Stimulated activated CD8-positive, alpha-beta memory T cell treated with anti-CD3 and anti-CD28 coated beads, Interleukin-12 subunit alpha, Interleukin-12 subunit beta, amount 100 ng/mL, for 1 hour (primary cell): ENCODE measurements at regions not wholly inside any gene's neighbourhood (a gene's known extent, or its start where the extent isn't known, plus 50 kb on each side); places are given as distances from the start of the nearest gene placed in this dataset.
"Not testable (repeated sequence)": the region's sequence is repeated elsewhere in the genome, so short reads cannot be mapped to it uniquely, and the experiment has no call there.

Experiments used
- DNase-seq: peaks from one replicate; pipeline ENCODE4 v3.0.0-alpha.2; 2020; ENCODE audit warnings: low read depth

DNA sequence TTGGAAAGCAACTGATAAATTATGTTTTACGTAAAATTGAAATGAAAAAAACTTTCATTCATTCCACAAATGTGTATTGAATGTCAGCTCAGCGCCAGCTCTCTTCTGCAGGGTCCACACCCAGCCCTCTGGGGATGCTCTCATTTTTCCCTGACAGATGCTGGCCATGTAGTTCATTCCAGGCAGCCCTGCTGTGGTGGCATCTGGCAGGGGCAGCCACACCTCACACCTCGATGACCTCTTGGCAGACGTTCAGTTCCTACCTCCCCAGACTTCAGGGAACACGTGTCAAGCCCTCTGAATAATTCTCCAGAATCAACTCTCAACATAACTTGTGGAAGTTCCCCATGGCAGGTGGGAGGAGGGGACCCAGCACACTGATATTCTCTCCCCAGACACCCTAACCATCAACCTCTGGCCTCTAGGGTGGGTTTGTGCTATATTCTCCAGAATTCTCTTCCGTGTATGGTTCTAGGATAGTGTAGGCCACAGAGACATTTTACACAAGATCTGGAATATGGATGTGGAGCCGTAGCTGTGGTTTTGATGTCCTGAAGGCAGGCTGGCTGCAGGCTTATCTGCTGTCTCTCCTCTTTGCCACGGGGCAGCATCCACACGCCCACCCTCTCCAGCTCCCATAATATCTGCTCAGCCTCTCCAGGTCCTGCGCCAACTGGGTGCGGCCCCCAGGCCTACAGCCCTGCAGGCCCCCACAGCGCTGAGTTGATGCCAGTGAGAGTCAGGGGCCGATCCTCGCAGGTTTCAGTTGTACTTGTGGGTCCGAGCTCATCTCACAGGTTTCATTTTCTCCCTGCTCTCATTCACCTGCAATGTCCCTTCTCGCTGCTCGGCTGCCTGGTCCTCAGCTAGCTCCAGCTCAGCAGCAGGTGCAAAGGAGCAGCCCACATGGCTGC lies 175.8 kb upstream of the ARID1B start:
- DNase-seq: no peak

- DNase-seq: no peak
Measured at GRCh38 chr6:156600678-156601077, 176.5 kb upstream of the ARID1B start.

DNA sequence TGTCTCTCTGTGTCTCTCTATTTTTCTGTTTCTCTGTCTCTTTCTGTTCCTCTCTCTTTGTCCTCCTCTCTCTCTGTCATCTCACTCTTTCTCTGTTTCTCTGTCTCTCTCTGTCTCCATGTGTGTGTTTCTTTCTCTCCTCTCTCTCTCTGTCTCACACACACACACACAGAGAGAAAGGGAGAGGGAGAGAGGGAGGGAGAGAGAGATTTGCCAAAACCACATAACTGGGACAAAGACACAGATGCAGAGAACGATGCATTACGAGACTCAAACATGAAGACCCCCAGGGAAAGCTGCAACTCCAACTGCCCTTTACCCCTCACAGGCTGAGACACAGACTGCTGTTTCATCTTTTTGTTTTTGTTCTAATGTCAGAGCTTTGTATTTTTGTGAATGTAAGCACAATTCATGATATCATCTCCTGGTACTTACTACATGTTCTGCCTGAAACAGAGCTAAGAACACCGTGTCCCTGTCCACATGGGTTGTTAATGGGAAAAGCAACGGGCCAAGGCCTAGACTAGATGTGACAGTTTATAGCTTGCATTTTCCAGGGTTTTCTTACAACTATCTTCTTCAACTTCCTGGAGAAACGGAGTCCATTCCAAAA lies 177.1 kb upstream of the ARID1B start:
- DNase-seq: no peak

DNA sequence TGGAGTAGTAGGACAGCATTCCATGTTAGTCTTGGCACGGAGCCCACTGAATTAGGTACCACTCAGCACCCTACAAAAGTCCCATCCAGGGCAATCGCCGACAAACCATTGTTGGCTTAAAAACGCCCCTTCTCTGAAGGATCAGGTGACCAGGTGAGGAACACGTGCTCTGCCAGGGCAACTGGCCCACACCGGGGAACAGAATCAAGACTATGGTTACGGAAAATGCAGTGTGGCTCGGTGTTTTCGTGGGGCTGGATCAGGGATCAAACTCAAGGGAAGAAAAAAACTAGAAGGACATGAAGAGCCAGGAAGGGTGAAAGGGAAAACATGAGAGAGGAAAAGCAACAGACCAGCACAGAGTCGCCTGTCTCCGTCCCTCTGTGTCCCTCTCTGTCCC lies 177.8 kb upstream of the ARID1B start:
- no peak for DNase-seq

DNA sequence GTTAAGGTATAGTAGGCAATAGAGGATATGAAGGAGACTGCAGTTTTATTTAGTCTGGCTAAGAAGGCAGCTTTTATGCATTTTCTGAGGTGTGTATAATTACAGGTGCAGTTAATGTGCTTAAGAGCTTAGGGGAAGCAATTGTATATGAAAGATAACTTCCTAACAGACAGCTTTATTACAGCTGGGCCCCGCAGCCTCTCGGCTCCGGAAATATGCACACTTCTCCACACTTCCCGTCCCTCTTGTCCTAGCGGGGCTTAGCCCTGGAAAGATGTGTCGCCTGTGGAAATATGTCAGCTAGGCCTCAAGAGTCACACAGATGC lies 178.4 kb upstream of the ARID1B start:
- DNase-seq: no peak

DNA sequence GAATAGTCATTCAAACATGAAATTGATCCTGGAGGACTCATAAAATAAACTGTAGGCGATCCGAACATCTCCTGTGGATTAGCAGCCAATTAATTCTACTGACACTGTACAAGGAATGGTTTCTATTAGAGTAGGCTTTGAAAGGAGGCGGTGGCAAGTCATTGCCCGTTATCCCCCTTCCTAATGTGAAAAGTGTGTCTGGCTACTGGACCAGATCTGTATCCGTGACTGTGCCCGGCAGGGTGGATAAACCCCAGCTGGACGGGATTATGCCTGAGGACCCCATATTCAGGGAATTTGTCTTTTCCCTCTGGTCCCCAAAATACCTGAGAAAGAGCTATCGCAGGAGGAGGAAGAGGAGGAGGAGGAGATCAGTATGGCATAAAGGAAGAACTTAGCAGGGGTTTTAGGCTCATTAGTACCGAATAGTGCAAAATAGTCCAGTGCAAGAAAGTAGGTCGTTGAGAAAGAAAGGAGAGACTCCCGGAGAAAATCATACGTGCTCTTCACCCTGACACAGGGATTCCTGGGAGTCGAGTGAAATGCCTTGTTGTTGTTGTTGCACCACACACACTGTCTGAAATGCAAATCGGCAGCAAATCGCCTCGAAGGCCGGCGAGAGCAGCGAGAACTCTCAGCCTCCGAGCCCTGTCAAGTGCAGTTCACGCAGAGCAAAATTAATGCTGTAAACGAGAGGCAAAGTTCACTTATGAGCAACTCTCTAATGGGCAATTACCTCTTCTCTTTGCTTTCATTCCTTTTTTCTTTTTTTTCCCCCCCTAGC lies 178.9 kb upstream of the ARID1B start:
- no peak for DNase-seq

DNA sequence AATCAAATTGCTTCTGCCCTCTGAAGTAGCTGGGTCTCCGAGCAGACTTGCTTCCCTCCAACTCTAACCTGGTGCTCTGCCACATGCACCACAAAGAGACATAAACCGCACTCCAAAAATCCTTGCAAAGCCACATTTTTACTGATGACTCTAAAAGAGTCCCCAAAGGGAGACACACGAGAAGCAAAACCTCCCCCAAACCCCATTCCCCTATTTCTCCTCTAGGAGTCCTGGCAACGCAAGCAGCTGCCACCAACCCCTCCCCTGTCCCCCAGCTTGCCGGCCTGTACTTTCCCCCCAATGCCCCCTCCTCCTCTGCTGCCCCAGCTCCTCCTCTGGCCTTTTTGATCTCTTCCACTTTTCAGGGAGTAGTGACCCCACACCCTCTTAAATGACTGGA lies 180.1 kb upstream of the ARID1B start:
- no peak for DNase-seq

DNA sequence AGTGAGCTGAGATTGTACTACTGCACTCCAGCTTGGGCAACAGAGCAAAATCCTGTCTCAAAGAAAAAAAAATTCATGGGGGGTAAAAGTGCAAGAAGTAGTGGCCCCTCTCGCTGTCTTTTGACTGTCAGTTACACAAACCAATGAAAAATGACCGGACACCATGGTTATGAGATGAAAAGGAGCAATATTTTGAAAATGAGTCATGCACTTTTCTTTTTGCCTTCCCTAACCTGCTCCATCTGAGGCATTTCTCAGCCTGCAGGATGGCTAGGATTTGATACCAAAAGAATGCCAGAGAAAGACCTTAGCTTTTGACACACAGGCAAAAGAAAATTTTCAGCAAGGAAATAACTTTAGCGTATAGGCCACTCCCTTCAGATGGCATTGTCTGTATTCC lies 181.7 kb upstream of the ARID1B start:
- no peak for DNase-seq

GRCh38 chr6:156593893-156594292 lies 183.3 kb upstream of the ARID1B start:
- DNase-seq: no peak

- no peak for DNase-seq
Measured at GRCh38 chr6:156593127-156593526, 184.1 kb upstream of the ARID1B start.

GRCh38 chr6:156590482-156590881 lies 186.7 kb upstream of the ARID1B start:
- no peak for DNase-seq

DNA sequence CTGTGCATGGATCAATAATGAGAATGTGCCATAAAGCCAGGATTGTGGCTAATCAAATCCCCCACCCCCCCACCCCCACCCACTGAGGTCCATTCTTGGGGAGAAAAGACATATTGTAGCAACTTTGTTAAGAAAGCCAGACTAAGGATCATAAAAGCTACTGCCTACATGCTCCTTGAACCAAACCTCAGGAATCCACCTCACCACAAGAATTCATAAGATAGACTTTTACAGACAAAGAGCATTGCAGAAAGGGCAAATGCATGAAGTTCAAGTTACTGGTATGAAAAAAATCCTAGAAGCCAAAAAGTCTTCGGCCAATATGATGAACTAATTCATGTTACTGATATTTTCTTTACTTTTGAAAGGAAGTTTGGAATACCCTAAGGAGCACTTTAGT lies 187.9 kb upstream of the ARID1B start:
- no peak for DNase-seq

DNA sequence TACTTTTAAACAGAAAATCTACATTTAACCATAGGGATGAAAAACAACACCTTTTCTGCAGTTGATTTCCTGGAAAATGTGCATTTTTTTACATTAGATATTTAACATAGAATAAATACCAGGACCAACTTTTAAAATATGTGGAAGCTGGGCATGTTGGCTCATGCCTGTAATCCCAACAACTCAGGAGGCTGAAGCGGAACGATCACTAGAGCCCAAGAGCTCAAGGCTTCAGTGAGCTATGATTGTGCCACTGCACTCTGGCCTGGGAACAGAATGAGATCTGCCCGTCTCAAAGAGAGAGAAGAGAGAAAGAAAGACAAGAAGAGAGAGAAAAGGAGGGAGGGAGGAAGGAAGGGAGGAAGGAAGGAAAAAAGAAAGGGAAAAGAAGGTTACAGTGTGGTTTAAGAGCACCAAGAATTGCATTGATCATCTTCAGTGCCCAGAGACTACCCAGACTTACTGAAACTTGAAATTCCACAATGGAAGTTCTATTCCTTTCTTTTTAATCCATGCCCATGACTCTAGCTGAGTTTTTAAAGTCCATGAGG lies 189.4 kb upstream of the ARID1B start:
- no peak for DNase-seq

- DNase-seq: no peak
Measured at GRCh38 chr6:156587071-156587470, 190.1 kb upstream of the ARID1B start.

GRCh38 chr6:156585859-156586258 lies 191.3 kb upstream of the ARID1B start:
- no peak for DNase-seq

DNA sequence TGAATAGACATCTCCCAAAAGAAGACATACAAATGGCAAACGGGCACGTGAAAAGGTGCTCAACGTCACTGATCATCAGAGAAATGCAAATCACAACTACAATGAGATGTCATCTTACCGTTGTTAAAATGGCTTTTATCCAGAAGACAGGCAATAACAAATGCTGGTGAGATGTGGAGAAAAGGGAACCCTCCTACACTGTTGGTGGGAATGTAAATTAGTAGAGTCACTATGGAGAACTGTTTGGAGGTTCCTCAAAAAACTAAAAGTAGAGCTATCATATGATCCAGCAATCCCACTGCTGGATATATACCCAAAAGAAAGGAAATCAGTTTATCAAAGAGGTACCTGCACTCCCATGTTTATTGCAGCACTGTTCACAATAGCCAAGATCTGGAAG lies 193.1 kb upstream of the ARID1B start:
- not testable (repeated sequence) for DNase-seq

- no peak for DNase-seq
Measured at GRCh38 chr6:156583083-156583482, 194.1 kb upstream of the ARID1B start.

- DNase-seq: no peak
Measured at GRCh38 chr6:156582509-156582992, 194.6 kb upstream of the ARID1B start.

DNA sequence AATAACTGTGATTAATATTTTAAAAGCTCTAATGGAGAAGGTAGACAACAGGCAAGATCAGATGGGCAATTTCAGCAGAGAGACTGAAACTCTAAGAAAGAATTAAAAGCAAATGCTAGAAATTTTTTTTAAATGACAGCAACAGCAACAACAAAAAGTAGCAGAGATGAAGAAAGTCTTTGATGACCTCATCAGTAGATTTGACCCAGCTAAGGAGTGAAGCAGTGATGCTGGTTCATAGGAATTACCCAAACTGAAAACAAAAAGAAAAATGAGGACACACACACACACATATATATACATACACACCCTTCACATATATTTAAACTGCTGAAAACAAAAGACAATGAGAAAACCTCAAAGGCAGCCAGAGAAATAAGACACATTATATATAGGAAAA lies 197.6 kb upstream of the ARID1B start:
- no peak for DNase-seq

DNA sequence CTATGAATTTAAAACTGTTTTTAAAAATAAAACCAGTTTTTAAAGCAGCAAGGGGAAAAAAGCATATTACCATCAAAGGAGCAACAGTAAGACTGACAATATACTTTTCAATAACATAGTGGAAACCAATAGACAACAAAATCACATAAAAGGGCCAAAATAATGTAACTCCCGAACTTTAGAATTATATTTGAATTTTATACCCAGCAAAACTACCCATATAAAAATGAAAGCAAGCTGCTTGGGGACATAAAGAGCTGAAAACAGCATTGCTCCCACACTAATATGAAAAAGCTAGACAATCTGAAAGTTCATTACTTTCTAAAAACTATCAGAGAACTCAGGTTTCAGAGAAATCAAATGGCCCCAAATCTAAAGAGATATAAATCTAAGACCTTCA lies 199.4 kb upstream of the ARID1B start:
- no peak for DNase-seq

DNA sequence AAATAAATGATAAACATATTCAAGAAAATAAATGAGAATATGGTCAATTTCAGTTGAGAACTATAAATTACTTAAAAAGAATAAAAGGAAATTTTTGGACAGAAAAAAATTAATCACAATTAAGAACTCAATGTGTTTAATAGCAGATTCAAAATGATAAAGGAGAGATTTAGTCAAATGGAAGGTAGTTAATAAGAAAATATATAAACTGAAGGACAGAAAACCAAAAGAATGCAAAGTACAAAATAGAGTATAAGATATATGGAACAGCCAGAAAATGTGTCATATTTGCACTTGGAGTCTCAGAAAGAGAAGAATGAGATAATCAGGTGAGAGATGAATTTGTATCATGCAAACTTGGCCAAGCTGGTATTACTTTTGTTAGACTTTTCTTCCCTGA lies 201.8 kb upstream of the ARID1B start:
- no peak for DNase-seq

DNA sequence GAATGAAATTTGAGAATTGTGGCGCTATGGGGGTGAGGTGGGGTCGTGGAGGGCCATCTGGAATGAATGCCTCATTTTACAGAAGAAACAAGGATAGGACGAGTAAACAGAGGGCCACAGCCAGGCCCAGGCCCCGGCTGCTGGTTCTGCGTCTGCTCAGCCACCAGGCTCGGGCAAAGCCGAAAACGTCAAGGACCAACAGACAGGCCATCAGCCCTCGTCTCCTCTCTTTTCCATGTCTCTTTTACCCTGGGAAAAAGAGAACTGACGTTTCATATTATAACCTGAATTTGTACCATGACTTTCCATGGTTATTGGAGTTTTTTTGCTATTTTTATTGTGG lies 212.4 kb upstream of the ARID1B start:
- no peak for DNase-seq
